NCI-H460 (cell line): ENCODE measurements at regions not wholly inside any gene's neighbourhood (a gene's known extent, or its start where the extent isn't known, plus 50 kb on each side); places are given as distances from the start of the nearest gene placed in this dataset.
A peak's percentile ranks its signal among the peaks of the same experiment; 100 is the strongest.
"Not testable (repeated sequence)": the region's sequence is repeated elsewhere in the genome, so short reads cannot be mapped to it uniquely, and the experiment has no call there.

ENCODE experiments used
- DNase-seq: peaks from one replicate; pipeline ENCODE4 v3.0.0-alpha.2; 2016; ENCODE audit warnings: low read depth; ENCODE audit errors: extremely low read depth

- no peak for DNase-seq
Observed at GRCh38 chr17:65314212-65314611, 177.0 kb downstream of the RGS9 start.

- DNase-seq: no peak
Observed at GRCh38 chr17:65312718-65313377, 175.7 kb downstream of the RGS9 start.

GRCh38 chr17:65311261-65311660, 174.1 kb downstream of the RGS9 start:
- no peak for DNase-seq

DNA sequence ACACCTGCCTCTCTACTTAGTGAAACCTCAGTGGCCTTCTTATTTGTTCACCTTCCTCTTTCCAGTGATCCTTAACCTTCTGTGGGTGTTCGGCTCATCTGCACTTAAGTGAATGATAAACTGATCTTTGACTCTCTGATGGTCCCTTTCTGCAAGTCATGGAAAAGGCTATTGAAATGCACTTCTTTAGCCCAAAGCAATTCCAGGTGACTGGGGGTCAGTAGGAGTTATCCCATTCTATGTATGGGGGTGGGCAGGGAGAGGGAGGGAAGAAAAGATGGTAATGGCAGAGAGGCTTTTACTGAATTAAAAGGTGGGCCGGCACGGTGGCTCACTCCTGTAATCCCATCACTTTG, 170.8 kb downstream of the RGS9 start:
- no peak for DNase-seq

DNA sequence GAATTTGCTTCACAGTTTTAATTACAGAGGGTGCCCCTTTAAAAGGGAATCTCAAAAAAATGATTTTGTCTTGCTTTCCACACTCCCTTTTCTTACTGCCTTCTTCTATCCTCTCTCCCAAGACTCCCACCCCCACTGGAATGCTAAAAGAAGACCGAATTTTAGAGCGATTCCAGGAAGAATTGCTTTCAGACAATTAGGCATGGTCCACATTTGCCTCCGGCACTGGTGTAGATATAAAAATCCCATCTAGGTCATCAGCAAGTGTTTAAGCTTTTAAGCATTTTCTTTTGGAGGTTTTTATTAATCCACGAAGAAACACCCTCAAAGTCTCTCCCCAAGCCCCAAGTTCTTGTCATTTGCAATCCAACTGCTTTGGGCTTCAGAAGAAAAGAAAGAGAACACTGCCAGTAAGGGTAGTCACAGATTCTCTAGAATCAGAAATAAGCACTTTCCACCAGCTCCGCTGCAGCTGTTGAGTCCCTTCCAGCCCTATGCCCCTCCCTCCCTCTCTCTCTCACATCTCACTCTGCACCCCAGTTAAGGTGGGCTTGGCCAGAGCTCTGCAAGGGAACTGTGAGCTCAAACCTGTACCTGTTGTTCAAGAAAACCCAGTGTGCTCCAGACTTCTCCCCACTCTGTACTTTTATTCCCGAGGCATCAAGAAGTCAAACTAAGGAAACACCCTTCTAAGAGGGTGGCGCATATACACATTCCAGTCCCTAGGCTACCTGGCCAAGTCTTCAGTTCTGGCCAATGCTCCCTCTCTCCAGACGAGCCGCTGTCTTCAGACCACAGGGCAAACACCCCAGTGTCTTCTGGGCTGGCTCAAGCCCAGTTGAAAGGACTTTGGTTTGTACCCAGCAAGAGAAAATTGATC, 170.2 kb downstream of the RGS9 start:
- no peak for DNase-seq

- no peak for DNase-seq
Observed at GRCh38 chr17:65305778-65306177, 168.6 kb downstream of the RGS9 start.

DNA sequence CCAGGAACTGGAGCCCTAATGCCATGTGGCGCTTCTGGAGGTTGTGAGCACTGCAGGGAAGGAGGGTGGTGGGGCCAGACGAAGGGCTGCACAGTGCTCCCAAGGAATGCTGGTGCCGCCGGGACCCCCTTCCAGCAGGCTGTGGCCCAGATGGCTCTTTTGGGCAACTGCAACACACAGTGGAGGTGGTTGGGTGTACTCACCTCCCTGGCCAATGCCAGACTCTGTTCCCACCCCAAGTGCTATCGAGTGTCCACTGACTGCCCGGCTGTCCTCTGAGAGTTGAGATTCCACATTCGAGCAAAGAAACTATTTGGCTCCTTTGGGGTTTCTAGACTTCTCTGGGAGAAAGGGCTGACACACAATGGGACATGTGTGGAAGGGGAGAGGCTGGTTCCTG, 167.9 kb downstream of the RGS9 start:
- no peak for DNase-seq

DNA sequence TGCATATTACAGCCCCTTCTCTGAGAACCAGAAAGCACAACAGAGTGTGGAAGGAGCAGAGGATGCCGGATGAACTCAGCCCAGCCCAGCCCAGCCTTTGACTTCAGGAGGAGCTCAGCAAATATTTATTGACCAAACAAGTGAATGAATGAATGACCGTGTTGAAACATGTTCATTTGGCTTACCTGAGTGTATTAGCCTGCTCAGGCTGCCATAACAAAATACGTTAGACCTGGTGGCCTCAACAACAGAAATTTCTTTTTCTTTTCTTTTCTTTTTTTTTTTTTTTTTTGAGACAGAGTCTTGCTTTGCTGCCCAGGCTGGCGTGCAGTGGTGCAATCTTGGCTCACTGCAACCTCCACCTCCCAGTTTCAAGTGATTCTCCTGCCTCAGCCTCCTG, 164.7 kb downstream of the RGS9 start:
- DNase-seq: not testable (repeated sequence)

GRCh38 chr17:65301184-65301583, 164.0 kb downstream of the RGS9 start:
- no peak for DNase-seq

- no peak for DNase-seq
Observed at GRCh38 chr17:65297916-65298315, 160.7 kb downstream of the RGS9 start.

GRCh38 chr17:65297384-65297783, 160.2 kb downstream of the RGS9 start:
- no peak for DNase-seq

GRCh38 chr17:65294181-65294719, 157.1 kb downstream of the RGS9 start:
- DNase-seq: peak; percentile 64

DNA sequence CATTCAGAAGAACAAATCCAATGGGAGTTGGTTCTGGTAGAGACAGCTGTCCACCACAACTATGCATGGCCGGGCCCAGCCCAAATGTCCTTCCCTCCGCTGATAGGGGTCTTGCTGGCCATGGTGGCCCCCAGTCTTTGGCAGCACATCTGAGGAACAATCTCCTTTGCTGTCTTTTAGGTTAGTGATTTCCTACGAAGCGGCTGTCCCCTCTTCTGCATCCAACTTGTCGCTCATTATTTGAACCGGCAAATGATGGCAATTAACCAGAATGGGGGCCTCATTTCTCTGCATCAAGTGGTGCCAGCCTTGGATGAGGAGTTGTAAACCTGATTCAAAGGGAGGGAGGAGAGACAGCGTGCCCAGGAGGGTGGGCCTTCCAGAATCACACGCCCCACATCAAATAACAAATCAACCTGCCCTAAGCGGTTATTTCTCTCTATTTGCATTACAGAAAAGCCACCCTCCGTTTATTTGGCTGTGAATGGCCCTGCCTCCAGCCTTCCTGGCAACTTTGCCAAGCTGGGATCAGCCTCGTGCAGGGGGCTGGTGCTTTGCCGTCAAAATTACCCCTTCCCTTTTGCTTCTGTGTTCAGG, 156.5 kb downstream of the RGS9 start:
- DNase-seq: no peak

- DNase-seq: no peak
Observed at GRCh38 chr17:65292430-65292829, 155.3 kb downstream of the RGS9 start.

DNA sequence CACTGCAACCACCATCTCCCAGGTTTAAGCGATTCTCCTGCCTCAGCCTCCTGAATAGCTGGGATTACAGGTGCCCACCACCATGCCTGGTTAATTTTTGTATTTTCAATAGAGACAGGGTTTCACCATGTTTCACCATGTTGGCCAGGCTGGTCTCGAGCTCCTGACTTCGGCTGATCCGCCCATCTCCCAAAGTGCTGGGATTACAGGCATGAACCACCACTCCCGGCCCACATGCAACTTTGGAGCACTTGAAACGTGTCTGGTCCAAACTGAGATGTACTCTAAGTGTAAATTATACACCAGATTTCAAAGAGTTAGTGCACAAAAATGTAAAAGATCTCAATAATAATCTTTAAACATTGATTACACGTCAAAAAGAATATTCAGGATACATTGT, 154.1 kb downstream of the RGS9 start:
- not testable (repeated sequence) for DNase-seq

GRCh38 chr17:65290616-65291015, 153.4 kb downstream of the RGS9 start:
- no peak for DNase-seq

GRCh38 chr17:65290056-65290455, 152.9 kb downstream of the RGS9 start:
- no peak for DNase-seq

GRCh38 chr17:65287040-65287439, 149.9 kb downstream of the RGS9 start:
- no peak for DNase-seq

- DNase-seq: no peak
Observed at GRCh38 chr17:65283704-65284103, 146.5 kb downstream of the RGS9 start.

- DNase-seq: no peak
Observed at GRCh38 chr17:65279456-65279855, 142.3 kb downstream of the RGS9 start.

GRCh38 chr17:65278820-65279184, 141.6 kb downstream of the RGS9 start:
- DNase-seq: no peak
